AG09309 (cell line): ENCODE measurements at regions not wholly inside any gene's neighbourhood (a gene's known extent, or its start where the extent isn't known, plus 50 kb on each side); places are given as distances from the start of the nearest gene placed in this dataset.

Experiments used
- DNase-seq: peaks from one replicate; pipeline ENCODE4 v3.0.0-alpha.2; 2010; ENCODE audit warnings: low read depth
- H3K4me3 ChIP-seq: 2 replicates; pipeline ENCODE4 v1.5.1; 2011; ENCODE audit warnings: mild to moderate bottlenecking, low read depth, low read length, moderate library complexity; ENCODE audit not compliant: control insufficient read depth
- CTCF ChIP-seq: IDR thresholded peaks from 2 replicates; pipeline ENCODE4 v1.5.1; 2011; ENCODE audit warnings: mild to moderate bottlenecking, low read depth, low read length, inconsistent platforms; ENCODE audit not compliant: insufficient read depth, control insufficient read depth; ENCODE audit errors: missing control alignments

DNA sequence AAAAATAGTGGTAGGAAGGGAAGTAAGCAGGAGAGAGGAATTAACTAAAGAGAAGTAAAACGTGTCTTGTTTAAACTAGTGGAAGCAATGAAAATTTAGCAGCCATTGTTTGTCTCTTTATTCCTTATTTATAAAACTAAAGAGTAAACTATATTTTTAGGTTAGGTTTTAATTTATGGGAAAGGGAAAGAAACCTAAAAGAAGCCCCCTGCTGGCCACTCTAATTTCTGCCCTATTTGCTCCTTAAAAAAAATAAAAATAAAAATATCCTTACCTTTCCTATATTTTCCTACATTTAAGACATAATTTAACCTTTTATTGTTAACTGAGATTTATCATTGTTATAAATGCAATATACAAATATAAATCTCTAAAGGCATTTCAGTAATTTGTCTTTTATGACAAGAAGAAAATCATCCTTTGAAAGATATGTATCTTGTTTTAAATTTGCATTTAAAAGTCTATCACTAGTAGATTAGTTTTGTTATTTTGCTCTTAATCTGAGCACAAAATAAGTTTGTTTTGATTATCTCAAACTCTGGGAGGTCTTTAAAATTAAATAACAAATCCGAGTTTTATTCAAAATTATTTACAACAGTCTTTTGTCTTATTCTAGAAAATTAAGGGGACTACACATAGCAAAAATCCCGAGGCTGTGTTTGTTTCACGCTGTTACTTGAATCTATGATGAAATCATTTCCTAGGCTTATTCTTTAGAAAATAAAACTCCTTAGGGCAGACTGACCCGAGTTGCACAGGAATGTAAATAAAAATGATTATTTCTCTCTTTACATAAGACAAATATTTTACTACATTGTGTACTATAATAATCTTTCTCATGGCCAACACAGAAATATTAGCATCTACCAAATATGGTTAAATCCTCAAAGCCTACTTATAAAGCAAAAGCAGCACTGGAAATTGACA, 201.7 kb downstream of the NRIP1 start:
- H3K4me3 ChIP-seq = no peak overlapping the region
- TF ChIP-seq CTCF = peak; percentile 52
- DNase-seq = no peak

- no peak overlapping the region for H3K4me3 ChIP-seq
- DNase-seq = no peak
- TF ChIP-seq CTCF = no peak
These were observed 206.5 kb downstream of the NRIP1 start for GRCh38 chr21:14858311-14858710.

GRCh38 chr21:14857529-14857928, 207.3 kb downstream of the NRIP1 start:
- TF ChIP-seq CTCF = no peak
- no peak for DNase-seq
- H3K4me3 ChIP-seq = no peak overlapping the region

DNA sequence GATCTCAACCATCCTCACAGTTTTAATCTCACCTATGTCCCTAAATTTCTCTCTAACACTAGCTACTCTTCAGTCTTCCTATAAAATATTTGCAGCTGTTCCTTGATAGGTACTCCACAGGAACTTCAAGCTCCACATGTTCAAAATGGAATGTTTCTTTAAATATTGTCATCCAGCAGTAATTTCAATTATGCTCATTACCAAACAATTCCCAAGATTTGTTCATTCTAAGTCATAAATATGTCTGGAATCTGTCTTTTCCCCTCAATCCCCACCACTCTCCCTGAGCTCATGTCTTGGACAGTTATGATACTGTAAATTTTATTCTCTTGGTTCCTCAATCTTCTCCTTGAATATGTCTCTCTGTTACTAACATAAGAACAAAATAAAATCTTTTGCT, 214.4 kb downstream of the NRIP1 start:
- no peak for TF ChIP-seq CTCF
- DNase-seq = no peak
- H3K4me3 ChIP-seq = no peak overlapping the region

GRCh38 chr21:14846621-14847020, 218.2 kb downstream of the NRIP1 start:
- no peak for TF ChIP-seq CTCF

DNA sequence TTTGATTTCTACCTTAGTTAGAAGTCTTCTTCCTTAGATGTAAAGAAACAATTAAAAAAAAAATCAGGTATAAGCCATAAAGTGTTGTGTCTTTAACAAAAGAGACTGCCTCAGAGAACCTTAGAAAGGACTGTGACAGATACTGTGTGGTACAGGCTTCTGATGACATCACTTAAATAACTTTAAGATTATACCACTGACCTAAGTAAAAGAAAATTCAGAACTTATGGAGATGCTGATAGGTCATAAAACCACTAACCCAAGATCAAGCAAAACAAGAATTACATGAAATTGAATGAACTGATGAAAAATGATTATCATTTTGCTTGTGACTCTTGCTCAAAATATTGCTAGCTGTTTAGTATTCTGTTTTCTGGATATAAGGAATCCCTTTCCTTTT, 220.8 kb downstream of the NRIP1 start:
- no peak for DNase-seq
- no peak overlapping the region for H3K4me3 ChIP-seq
- TF ChIP-seq CTCF = no peak

More at GRCh38 chr21:14846621-14847020, 218.2 kb downstream of the NRIP1 start:
- no peak for DNase-seq
- H3K4me3 ChIP-seq = no peak overlapping the region
